Hematopoietic multipotent progenitor cell treated with erythropoietin and hydrocortisone succinate and interleukin-3 and kit ligand, for 8 days (in vitro differentiated cells): ENCODE measurements at regions not wholly inside any gene's neighbourhood (a gene's known extent, or its start where the extent isn't known, plus 50 kb on each side); places are given as distances from the start of the nearest gene placed in this dataset.

ENCODE experiments used
- DNase-seq: peaks from one replicate; pipeline ENCODE4 v3.0.0-alpha.2; 2015

DNA sequence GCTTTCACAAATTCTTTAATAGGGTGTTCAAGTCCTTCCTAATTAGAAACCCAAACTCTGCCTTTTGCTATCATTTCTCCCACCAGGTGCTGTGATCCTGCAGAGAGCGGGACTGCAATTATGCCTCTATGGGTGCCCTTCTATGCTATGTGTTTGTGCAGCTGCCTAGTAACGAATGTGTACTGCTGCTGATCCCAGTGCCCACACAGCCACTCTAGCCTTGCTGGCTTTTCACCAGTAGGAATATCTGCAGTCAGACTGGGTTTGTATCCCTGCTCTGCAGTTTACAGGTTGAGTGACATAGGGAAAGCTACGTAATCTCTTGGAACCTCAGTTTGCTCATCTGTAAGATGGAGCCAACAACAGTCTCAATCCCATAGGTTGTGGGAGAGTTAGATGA, 179.6 kb upstream of the IRX3 start:
- no peak for DNase-seq

GRCh38 chr16:54465063-54465462, 178.5 kb upstream of the IRX3 start:
- no peak for DNase-seq

DNA sequence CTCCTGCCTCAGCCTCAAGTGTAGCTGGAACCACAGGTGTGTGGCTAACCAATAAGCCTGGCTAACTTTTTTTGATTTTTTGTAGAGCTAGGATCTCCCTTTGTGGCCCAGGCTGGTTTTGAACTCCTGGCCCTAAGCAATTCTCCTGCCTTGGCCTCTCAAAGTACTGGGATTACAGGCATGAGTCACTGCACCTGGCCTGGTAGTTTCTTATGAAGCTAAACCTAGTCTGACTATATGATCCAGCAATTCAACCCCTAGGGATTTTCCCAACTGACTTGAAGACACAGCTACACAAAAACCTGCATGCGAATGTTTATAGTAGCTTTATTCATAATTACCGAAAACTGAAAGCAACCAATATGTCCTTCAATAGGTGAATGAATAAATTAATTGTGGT, 176.2 kb upstream of the IRX3 start:
- no peak for DNase-seq

GRCh38 chr16:54462151-54462651, 175.6 kb upstream of the IRX3 start:
- no peak for DNase-seq

GRCh38 chr16:54460263-54460860, 173.8 kb upstream of the IRX3 start:
- DNase-seq: no peak

GRCh38 chr16:54459509-54460262, 173.1 kb upstream of the IRX3 start:
- no peak for DNase-seq

DNA sequence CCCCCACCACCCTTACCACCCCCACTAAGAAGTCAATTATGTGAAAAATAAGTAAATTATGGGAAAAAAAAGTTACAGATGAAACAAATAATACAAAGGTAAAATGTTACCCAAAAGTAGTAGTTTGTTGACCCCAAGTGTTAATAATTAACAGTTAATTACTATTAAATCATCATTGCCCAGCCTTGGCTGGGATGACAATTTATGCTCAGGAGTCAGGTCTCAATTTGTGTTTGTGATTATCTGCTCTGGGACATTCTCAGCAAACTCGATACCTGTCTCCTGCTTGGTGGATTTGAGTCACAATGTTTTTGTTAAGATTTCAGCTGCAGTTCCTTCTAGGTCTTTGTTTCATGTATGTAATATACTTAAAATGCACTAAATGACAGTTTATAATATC, 172.3 kb upstream of the IRX3 start:
- no peak for DNase-seq

DNA sequence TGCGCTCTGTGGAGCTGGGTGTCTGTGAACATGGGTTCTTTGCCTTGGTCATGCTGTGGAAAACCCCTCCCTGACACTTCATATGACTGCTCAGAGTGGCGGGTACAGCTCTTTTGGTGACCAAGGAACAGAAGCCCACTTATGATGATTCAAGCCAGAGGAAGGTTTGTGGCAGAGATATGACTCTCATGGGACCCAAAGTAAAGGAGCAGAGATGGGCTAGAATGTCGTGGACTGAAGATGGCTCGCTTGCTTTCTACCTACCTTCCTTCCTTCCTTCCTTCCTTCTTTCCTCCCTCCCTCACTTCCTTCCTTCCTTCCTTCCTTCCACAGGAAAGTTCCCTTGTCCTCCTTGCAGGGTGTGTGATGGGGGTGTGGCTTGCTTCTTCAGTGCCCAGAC, 169.7 kb upstream of the IRX3 start:
- no peak for DNase-seq

DNA sequence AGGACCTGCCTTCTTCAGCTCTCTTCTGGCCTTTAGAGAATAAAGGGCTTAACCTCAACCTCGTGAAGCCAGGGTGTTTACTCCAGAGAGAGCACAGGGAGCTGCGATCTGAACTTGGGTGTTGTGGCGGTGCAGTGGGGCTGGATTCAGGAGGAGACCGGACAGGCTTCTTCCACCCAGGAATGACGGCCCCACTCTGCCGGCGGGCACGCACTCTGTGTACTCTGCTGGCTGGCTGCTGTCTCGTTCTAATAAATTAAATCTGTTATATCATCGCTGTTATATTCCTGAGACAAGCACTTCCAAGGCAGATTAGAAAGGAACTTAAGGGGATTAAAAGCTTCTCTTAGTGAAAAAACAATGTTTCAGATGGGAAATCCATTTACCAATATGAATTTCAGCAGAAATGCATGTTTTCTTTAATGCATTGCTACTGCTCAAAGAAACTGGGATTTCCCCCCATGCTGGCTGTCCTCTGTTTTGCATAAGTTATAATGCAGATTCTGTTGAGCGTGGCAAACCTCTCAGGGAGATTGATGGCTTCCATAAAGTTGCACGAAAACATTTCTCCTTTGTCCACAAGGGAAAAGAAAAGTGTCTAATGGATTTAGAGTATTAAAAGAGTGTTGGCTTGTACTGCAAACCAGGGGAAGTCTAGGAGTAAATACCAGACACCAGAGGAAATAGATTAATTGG, 168.6 kb upstream of the IRX3 start:
- DNase-seq: no peak

DNA sequence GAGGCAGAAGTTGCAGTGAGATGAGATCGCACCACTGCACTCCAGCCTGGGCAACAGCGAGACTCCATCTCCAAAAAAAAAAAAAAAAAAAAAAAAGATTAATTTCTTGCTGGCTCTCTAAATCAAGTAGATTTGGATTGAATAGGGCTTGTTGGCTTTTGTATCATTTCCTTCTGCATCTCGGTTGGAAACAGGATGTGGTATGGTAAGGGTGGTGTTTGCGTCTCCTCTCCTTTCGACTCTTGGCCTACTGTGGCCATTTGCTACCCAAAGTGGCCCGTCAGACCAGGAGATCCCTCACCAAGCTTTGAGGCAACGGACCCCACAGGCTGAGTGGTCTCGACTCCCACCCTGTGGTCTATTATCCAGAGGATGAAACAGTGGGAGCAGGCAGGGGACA, 168.0 kb upstream of the IRX3 start:
- DNase-seq: no peak

DNA sequence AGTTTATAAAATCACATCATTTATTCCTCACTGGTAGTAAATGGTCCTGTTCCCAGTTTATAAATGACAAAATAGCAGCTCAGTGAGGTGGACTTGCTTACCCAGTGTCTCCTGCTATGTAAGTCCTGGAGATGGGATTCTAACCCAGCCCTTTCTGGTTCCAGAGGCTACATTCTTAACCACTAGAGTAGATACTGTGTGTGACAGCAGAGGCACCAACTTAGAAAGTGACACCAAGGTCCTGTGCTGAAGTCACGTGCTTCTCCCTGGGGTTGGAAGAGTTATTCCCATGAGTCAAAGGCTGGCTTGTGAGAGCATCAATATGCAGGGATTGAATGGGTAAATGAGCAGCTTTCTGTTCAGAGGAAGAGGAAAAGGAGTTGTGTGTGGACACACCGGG, 167.3 kb upstream of the IRX3 start:
- DNase-seq: no peak

- peak; percentile 47 for DNase-seq
These were observed 161.2 kb upstream of the IRX3 start for GRCh38 chr16:54447576-54448440.

DNA sequence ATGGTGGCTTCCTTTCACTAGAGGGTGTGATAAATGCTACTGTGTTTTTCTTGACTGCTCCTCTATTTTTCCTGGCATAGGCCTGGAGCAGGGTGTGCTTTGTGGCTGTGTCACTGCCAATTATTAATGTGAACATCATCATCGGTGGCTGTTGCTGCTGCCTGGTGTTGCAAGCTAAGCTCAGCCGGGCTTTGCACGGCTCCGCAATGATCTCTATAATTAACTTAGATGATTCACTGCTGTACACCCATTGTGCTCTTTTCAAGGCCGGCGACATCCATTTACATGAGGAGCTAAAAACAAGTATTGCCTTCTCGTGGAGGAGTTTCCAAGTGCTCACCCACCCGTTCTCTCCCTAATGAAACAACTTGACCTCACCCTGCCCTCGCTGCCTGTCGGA, 160.1 kb upstream of the IRX3 start:
- DNase-seq: no peak

- DNase-seq: no peak
These were observed 158.4 kb upstream of the IRX3 start for GRCh38 chr16:54444851-54445458.

DNA sequence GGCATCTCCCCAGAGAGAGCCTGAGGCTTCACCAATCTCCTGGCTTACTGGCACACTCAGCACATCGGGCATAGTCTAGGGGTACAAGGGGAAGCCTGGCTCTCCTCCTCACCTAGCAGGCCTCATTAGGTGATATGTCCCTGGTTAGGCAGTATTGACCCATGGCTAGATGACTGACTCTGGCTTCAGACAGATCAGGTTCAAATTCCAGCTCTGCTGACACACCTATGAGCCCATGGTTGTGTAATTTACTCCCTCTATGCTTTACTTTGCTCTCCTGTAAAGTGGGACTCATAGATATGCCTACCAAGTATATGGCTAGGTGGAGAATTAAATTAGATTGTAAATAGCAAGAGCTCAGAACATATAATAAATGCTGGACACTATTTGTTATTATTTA, 157.3 kb upstream of the IRX3 start:
- DNase-seq: no peak

DNA sequence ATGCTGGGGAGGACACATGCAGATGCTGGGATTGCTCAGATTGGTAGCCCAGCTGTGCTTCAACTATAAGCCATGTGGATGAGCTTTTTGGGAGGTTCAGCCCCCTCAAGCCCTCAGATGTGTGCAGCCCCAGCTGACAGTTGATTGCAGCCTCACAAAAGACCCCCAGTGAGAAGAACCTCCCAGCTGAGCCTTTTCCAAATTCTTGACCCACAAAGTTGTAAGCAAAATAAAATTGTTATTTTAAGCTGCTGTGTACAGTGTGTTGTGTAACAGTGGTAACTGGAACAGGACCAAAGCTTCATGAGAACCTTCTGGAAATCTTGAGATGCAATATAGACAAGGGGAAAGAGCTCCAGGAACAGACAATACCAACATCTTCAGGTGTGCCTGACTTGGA, 156.8 kb upstream of the IRX3 start:
- no peak for DNase-seq

DNA sequence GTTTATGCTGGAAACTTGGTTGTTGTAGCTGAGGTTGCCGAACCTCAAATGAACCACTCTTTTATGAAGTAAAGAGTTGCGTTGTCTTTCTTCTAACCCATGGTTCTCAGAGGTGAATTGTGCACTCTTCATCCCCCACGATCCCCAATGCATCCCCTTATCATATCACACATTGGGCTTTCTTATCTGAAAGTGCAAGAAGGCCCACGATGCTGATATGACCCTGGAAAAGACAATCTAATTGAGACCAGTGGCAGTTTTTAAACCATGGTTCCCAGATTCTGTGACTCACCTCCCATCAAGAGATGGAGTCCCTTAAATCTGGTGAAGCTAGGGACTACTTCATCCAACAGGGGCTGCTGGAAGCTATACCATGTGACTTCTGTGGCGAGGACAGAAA, 156.3 kb upstream of the IRX3 start:
- no peak for DNase-seq

DNA sequence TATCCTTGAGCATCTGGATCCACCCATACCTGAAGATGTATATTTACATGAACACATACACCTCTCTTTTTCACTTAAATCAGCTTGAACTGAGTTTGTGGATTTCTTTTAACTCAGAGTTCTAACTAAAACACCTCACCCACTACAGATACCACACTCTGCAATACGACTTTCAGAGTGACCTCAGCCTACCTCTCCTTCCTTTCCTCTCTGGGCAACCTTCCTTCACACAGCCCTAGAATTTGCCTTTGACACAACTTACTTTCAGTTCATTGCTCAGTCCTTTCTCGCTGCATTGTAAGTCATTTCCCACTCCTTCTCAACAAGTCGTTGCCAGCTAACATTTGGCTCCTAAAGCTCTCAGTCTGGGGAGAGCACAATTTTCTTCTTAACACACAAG, 151.9 kb upstream of the IRX3 start:
- DNase-seq: no peak

DNA sequence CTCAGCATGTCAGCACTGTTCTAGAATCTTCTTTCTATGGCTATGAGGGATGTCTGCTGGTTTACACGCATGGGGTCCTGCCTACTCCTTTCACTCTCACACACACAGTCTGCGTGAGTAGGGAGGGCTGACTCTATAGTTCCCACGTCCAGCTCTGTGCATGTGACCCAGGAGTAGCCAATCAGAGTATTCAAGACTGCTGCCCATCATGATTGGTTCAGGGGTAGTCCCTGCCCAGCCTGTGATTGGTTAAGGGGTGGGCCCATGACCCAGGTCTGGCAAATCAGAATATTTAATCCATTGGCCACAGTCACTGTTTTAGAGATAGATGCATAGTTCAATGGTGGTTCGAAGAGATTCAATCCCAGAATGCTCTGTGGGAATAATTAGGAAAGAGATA, 151.3 kb upstream of the IRX3 start:
- no peak for DNase-seq

DNA sequence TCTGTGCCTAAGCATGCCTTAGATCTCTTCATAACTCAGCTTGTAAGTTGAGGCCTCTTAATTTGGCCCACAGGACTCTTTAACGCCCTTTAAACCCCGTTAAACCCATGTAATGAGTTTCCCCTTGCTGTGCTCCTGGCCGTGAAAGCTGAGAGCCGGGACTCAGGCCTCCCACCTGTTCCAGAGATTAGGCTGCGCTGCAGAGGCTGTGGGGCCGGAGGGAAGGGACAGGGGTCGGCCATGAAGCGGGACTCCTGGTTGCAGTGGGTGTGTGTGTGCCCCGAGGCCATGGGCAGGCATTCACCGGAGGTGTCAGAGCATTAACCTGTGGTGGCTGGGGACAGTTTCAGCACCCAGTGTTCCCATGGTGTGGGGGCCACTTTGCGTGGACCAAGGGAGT, 150.8 kb upstream of the IRX3 start:
- DNase-seq: no peak

DNA sequence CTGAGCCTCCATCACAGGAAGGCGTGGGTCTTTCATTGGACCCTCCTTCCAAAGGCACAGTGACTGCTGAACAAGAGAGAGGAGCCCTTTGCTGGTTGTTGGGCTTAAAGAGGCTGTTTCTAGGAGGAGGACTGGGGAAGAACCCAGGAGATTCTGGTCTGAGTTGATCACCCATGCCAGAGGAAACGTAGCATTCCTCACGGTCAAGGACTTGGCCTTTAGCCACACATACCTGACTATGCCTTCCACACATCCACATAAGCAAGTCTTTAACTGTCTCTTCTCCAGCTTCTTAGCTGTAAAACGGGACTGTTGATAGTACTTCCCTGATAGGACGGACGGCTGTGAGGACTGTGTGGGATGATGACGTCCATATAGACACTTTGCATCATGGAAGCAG, 149.8 kb upstream of the IRX3 start:
- no peak for DNase-seq

GRCh38 chr16:54434859-54435258, 148.3 kb upstream of the IRX3 start:
- DNase-seq: no peak

DNA sequence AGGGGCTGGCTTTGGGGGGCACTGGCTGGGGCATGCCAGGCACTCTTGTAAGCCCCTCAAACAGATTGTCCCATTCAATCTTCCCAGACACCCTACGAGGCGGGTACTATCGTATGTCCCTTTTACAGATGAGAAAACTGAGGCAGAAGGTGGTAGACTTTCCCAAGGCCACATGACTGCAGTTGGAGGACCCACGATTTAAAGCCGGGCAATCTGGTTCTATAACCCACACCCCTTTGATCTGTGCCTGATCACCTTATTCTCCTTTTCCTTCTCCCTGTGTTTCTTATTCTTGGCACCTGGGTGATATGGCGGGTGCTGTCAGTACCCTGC, 146.3 kb upstream of the IRX3 start:
- no peak for DNase-seq
